ENCODE measurements at regions not wholly inside any gene's neighbourhood (a gene's known extent, or its start where the extent isn't known, plus 50 kb on each side); places are given as distances from the start of the nearest gene placed in this dataset.

DNA sequence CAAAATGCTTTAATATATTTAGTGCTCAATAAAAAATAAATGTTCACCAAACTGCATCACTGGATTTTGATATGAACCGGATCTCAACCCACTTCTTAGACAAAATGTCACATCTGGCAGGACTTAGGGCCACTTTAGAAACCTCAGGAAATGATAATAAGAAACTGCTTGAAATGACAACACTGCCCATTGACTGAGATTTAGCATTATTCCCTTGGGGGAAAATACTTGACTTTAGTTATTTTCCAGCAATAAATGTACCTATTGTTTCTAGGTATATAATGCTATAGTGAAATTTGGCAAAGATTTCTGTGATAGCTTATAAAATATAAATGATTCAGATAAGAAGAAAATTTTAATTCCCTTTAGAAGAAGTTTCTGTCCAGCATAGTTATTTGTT lies 195.1 kb downstream of the ICOS start:
- H3K27ac ChIP-seq, result no peak overlapping the region
- no peaks in the 10 kb centered on the region for H3K36me3 ChIP-seq
- WGBS, 2 donors, result 56 to 62% methylated on average over 1 of the region's 1 CpG
- no peaks in the 10 kb centered on the region for H3K27me3 ChIP-seq
- TF ChIP-seq, protein P1, sequence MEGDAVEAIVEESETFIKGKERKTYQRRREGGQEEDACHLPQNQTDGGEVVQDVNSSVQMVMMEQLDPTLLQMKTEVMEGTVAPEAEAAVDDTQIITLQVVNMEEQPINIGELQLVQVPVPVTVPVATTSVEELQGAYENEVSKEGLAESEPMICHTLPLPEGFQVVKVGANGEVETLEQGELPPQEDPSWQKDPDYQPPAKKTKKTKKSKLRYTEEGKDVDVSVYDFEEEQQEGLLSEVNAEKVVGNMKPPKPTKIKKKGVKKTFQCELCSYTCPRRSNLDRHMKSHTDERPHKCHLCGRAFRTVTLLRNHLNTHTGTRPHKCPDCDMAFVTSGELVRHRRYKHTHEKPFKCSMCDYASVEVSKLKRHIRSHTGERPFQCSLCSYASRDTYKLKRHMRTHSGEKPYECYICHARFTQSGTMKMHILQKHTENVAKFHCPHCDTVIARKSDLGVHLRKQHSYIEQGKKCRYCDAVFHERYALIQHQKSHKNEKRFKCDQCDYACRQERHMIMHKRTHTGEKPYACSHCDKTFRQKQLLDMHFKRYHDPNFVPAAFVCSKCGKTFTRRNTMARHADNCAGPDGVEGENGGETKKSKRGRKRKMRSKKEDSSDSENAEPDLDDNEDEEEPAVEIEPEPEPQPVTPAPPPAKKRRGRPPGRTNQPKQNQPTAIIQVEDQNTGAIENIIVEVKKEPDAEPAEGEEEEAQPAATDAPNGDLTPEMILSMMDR (IDR thresholded peaks at IDR 0.05), result no peak
- peaks cover 0 to 30% (median 3%) of the 10 kb centered on the region in 9 donors for H3K4me1 ChIP-seq
- DNase-seq, result no peak
- H3K4me3 ChIP-seq, result no peak overlapping the region
- no peaks in the 10 kb centered on the region for H3K9me3 ChIP-seq
- intact Hi-C loops (cut with DNase I), result no loop called here
- ATAC-seq, result no peak

GRCh38 chr2:204133476-204133875 lies 196.9 kb downstream of the ICOS start:
- 82 to 86% methylated on average over 2 of the region's 2 CpGs for WGBS, 2 donors
- no peak overlapping the region for H3K4me3 ChIP-seq
- ATAC-seq (no peak), DNase-seq (no peak)
- intact Hi-C loops (cut with DNase I), result no loop called here
- TF ChIP-seq, protein P1 (IDR thresholded peaks at IDR 0.05), result no peak
- no peaks in the 10 kb centered on the region for H3K36me3 ChIP-seq
- H3K27me3 ChIP-seq, result no peaks in the 10 kb centered on the region
- peak overlapping the region in 2 of 10 donors; percentile 41 to 50 for H3K27ac ChIP-seq
- peaks cover 0 to 30% (median 3%) of the 10 kb centered on the region in 9 donors for H3K4me1 ChIP-seq
- no peaks in the 10 kb centered on the region for H3K9me3 ChIP-seq

GRCh38 chr2:204134421-204134820 lies 197.9 kb downstream of the ICOS start:
- DNase-seq, result no peak
- 52 to 66% methylated on average over 3 of the region's 3 CpGs for WGBS, 2 donors
- peak in 7 of 8 donors; percentile 20 to 63 (median 35) for ATAC-seq
- H3K36me3 ChIP-seq, result no peaks in the 10 kb centered on the region
- H3K27ac ChIP-seq, result peak overlapping the region in 3 of 10 donors; percentile 33 to 50 (median 47)
- intact Hi-C loops (cut with DNase I), result no loop called here
- TF ChIP-seq, protein P1 (IDR thresholded peaks at IDR 0.05), result no peak
- H3K9me3 ChIP-seq, result no peaks in the 10 kb centered on the region
- H3K4me1 ChIP-seq, result peaks cover 0 to 23% (median 0%) of the 10 kb centered on the region in 9 donors
- H3K4me3 ChIP-seq, result no peak overlapping the region
- H3K27me3 ChIP-seq, result no peaks in the 10 kb centered on the region

- intact Hi-C loops (cut with DNase I), result no loop called here
- DNase-seq, result no peak
- no peak for ATAC-seq
- Histone ChIP-seq H3K27me3 (no peaks in the 10 kb centered on the region), H3K4me1 (peaks cover 0 to 21% (median 0%) of the 10 kb centered on the region in 9 donors), H3K9me3 (no peaks in the 10 kb centered on the region), H3K4me3 (no peak overlapping the region), H3K27ac (no peak overlapping the region), H3K36me3 (no peaks in the 10 kb centered on the region)
- 97 to 100% methylated on average over 2 of the region's 2 CpGs for WGBS, 2 donors
- TF ChIP-seq, protein P1 (IDR thresholded peaks at IDR 0.05), result no peak
Observed at GRCh38 chr2:204135752-204136151, 199.2 kb downstream of the ICOS start.

Measured in heart right ventricle (tissue), 16 donors.